H1 (cell line): ENCODE measurements at regions not wholly inside any gene's neighbourhood (a gene's known extent, or its start where the extent isn't known, plus 50 kb on each side); places are given as distances from the start of the nearest gene placed in this dataset.
A peak's percentile ranks its signal among the peaks of the same experiment; 100 is the strongest.

Source experiments
- CTCF ChIA-PET: fragments of 300-600 bp; sonication (Branson Sonifier 250); formaldehyde crosslinking; loops from one replicate; lab custom pipeline; 2021; ENCODE audit not compliant: partially characterized antibody; lab: Charles Lee
- POLR2A ChIA-PET: fragments of 300-600 bp; sonication (Branson Sonifier 250); formaldehyde crosslinking; loops from one replicate; lab custom pipeline; 2021; ENCODE audit warnings: inconsistent platforms; ENCODE audit not compliant: partially characterized antibody; lab: Charles Lee
- DNase-seq, 2 experiments: peaks; one replicate each; pipeline versions ENCODE4 v3.0.0 to v3.0.0-alpha.2; 2010 to 2022; ENCODE audit warnings: low spot score in 2 of 2, low read depth in 1 of 2, mixed read lengths in 1 of 2
- FAIRE-seq: peaks from 2 replicates; lab custom pipeline; 2011; peaks lifted over from hg19 to GRCh38; lab: Jason Lieb, UNC
- H2AFZ ChIP-seq: 2 replicates; pipeline ENCODE4 v1.8.1; 2012; ENCODE audit warnings: low read length, inconsistent platforms
- H2AK5ac ChIP-seq: 2 replicates; pipeline ENCODE4 v1.6.1; 2013; ENCODE audit warnings: low read depth, low read length
- H2BK120ac ChIP-seq: replicated peaks from 2 replicates; pipeline ENCODE3; 2013; ENCODE audit warnings: low read depth, low read length, inconsistent platforms
- H2BK12ac ChIP-seq: 2 replicates; pipeline ENCODE4 v1.6.1; 2013; ENCODE audit warnings: low read depth, low read length
- H2BK15ac ChIP-seq: 2 replicates; pipeline ENCODE4 v1.6.1; 2013; ENCODE audit warnings: low read length
- H2BK20ac ChIP-seq: 2 replicates; pipeline ENCODE4 v1.6.1; 2013; ENCODE audit warnings: low read length
- H2BK5ac ChIP-seq: 2 replicates; pipeline ENCODE4 v1.6.1; 2013; ENCODE audit warnings: low read depth, low read length
- H3K14ac ChIP-seq: 2 replicates; pipeline ENCODE4 v1.6.1; 2013; ENCODE audit warnings: inconsistent platforms; ENCODE audit not compliant: insufficient read length
- H3K18ac ChIP-seq: 2 replicates; pipeline ENCODE4 v1.6.1; 2013; ENCODE audit warnings: low read length; ENCODE audit errors: extremely low read depth
- H3K23ac ChIP-seq: 2 replicates; pipeline ENCODE4 v1.6.1; 2013; ENCODE audit warnings: inconsistent platforms; ENCODE audit not compliant: insufficient read length
- H3K23me2 ChIP-seq: 2 replicates; pipeline ENCODE4 v1.6.1; 2013; ENCODE audit warnings: low read depth, low read length
- H3K27ac ChIP-seq: 2 replicates; pipeline ENCODE4 v1.6.1; 2011; ENCODE audit warnings: low read depth, low read length, inconsistent platforms
- H3K27me3 ChIP-seq, 4 experiments: replicated peaks in 1 of 4; 1 replicate in 1 of 4; 2 replicates in 3 of 4; pipeline versions ENCODE4 v1.6.1 to v1.8.1; 2011 to 2013; ENCODE audit warnings: low read length in 3 of 4, mild to moderate bottlenecking in 3 of 4, inconsistent platforms in 2 of 4, mixed read lengths in 2 of 4, moderate library complexity in 1 of 4; ENCODE audit not compliant: control insufficient read depth in 3 of 4, insufficient read depth in 3 of 4; ENCODE audit errors: extremely low read depth in 1 of 4
- H3K36me3 ChIP-seq, 4 experiments: 2 replicates each; pipeline versions ENCODE4 v1.6.1 to v1.8.1; 2011 to 2013; ENCODE audit warnings: mild to moderate bottlenecking in 4 of 4, low read length in 3 of 4, moderate library complexity in 2 of 4, control low read depth in 1 of 4, inconsistent platforms in 1 of 4; ENCODE audit not compliant: insufficient read depth in 4 of 4, control insufficient read depth in 2 of 4
- H3K4ac ChIP-seq: replicated peaks from 2 replicates; pipeline ENCODE3; 2013; ENCODE audit warnings: low read length, low read depth, mixed read lengths, inconsistent platforms; ENCODE audit not compliant: insufficient read length
- H3K4me1 ChIP-seq, 4 experiments: replicated peaks in 1 of 4; 1 replicate in 1 of 4; 2 replicates in 3 of 4; pipeline versions ENCODE4 v1.6.1 to v1.8.1; 2011 to 2013; ENCODE audit warnings: low read length in 3 of 4, inconsistent platforms in 2 of 4, mixed read lengths in 1 of 4; ENCODE audit not compliant: insufficient read depth in 4 of 4, control insufficient read depth in 3 of 4
- H3K4me2 ChIP-seq, 2 experiments: 2 replicates each; pipeline versions ENCODE4 v1.6.1 to v1.8.1; 2011 to 2013; ENCODE audit warnings: low read depth in 2 of 2, low read length in 2 of 2, control low read depth in 1 of 2, inconsistent platforms in 1 of 2, mild to moderate bottlenecking in 1 of 2; ENCODE audit not compliant: insufficient read depth in 1 of 2
- H3K4me3 ChIP-seq, 4 experiments: fragments of 200-600, 300-600 bp in 1 of 4; sonication (generic), shearing (Covaris generic), sonication (Bioruptor Twin) in 1 of 4; 2 replicates each; pipeline versions ENCODE4 v1.5.1 to v1.8.1; 2011 to 2016; ENCODE audit warnings: low read length in 4 of 4, low read depth in 3 of 4, control low read depth in 2 of 4, inconsistent platforms in 2 of 4, mild to moderate bottlenecking in 2 of 4, mixed read lengths in 1 of 4, moderate library complexity in 1 of 4; ENCODE audit not compliant: insufficient read depth in 2 of 4; ENCODE audit errors: extremely low read depth in 1 of 4
- H3K56ac ChIP-seq: replicated peaks from 2 replicates; pipeline ENCODE3; 2013; ENCODE audit warnings: low read depth, mild to moderate bottlenecking, mixed read lengths, low read length, inconsistent platforms; ENCODE audit not compliant: insufficient read length
- H3K79me1 ChIP-seq: 2 replicates; pipeline ENCODE4 v1.6.1; 2013; ENCODE audit warnings: low read depth, low read length, control low read depth
- H3K79me2 ChIP-seq, 2 experiments: 2 replicates each; pipeline versions ENCODE4 v1.6.1 to v1.8.1; 2012 to 2013; ENCODE audit warnings: low read length in 2 of 2, mild to moderate bottlenecking in 2 of 2, inconsistent platforms in 1 of 2; ENCODE audit not compliant: insufficient read depth in 2 of 2, control insufficient read depth in 1 of 2
- H3K9ac ChIP-seq, 4 experiments: replicated peaks in 1 of 4; 1 replicate in 1 of 4; 2 replicates in 3 of 4; pipeline versions ENCODE4 v1.6.1 to v1.8.1; 2011 to 2013; ENCODE audit warnings: low read depth in 3 of 4, low read length in 3 of 4, control low read depth in 2 of 4, mild to moderate bottlenecking in 2 of 4, moderate library complexity in 2 of 4, inconsistent platforms in 1 of 4; ENCODE audit errors: extremely low read depth in 1 of 4
- H3K9me3 ChIP-seq, 2 experiments: 2 replicates each; pipeline versions ENCODE4 v1.6.1 to v1.8.1; 2012 to 2013; ENCODE audit warnings: mild to moderate bottlenecking in 2 of 2, moderate library complexity in 2 of 2, control low read depth in 1 of 2, inconsistent platforms in 1 of 2, low read depth in 1 of 2, low read length in 1 of 2, mixed read lengths in 1 of 2; ENCODE audit not compliant: insufficient read depth in 2 of 2
- H4K20me1 ChIP-seq, 2 experiments: replicated peaks in 1 of 2; 2 replicates each; pipeline versions ENCODE3 to v1.8.1; 2011 to 2013; ENCODE audit warnings: inconsistent platforms in 2 of 2, low read length in 2 of 2, mild to moderate bottlenecking in 1 of 2; ENCODE audit not compliant: insufficient read depth in 2 of 2, control insufficient read depth in 1 of 2
- H4K5ac ChIP-seq: 2 replicates; pipeline ENCODE4 v1.6.1; 2013; ENCODE audit warnings: low read length, low read depth, mixed read lengths, inconsistent platforms; ENCODE audit not compliant: insufficient read length
- H4K8ac ChIP-seq: 2 replicates; pipeline ENCODE4 v1.8.0; 2013; ENCODE audit warnings: mild to moderate bottlenecking, moderate library complexity, low read length, inconsistent platforms; ENCODE audit not compliant: insufficient read depth; ENCODE audit errors: extremely low read depth
- H4K91ac ChIP-seq: replicated peaks from 2 replicates; pipeline ENCODE3; 2013; ENCODE audit warnings: low read length, mixed read lengths, inconsistent platforms; ENCODE audit not compliant: insufficient read length
- BCL11A ChIP-seq, 2 experiments: IDR thresholded peaks; one replicate each; pipeline ENCODE4 v1.6.1; 2011; ENCODE audit warnings: low read depth in 2 of 2, low read length in 2 of 2, mild to moderate bottlenecking in 2 of 2
- BRCA1 ChIP-seq: IDR thresholded peaks from 2 replicates; pipeline ENCODE4 v1.6.1; 2012; ENCODE audit warnings: low read depth, low read length, improper control_type of control experiment
- CHD1 ChIP-seq: IDR thresholded peaks from 2 replicates; pipeline ENCODE4 v1.6.1; 2012; ENCODE audit warnings: low read depth, low read length, improper control_type of control experiment
- CHD2 ChIP-seq: IDR thresholded peaks from 2 replicates; pipeline ENCODE4 v1.6.1; 2012; ENCODE audit warnings: low read length, improper control_type of control experiment
- EZH2 ChIP-seq: fragments of 200-600 bp; sonication (generic); IDR thresholded peaks from 2 replicates; pipeline ENCODE4 v1.7.1; 2012; ENCODE audit warnings: low read depth, mild to moderate bottlenecking, moderate library complexity, low read length, inconsistent platforms; ENCODE audit not compliant: severe bottlenecking
- JUN ChIP-seq: IDR thresholded peaks from 2 replicates; pipeline ENCODE4 v1.6.1; 2011; ENCODE audit warnings: low read depth, mild to moderate bottlenecking, improper control_type of control experiment, low read length
- JUND ChIP-seq: IDR thresholded peaks from 2 replicates; pipeline ENCODE4 v1.6.1; 2011; ENCODE audit warnings: mild to moderate bottlenecking, improper control_type of control experiment, low read length
- KDM5A ChIP-seq: fragments of 200-600 bp; IDR thresholded peaks from 2 replicates; pipeline ENCODE4 v1.7.1; 2012; ENCODE audit warnings: mild to moderate bottlenecking, low read length, inconsistent platforms, mixed read lengths
- NANOG ChIP-seq: IDR thresholded peaks from 2 replicates; pipeline ENCODE4 v1.6.1; 2011; ENCODE audit warnings: low read length, low read depth, mild to moderate bottlenecking, inconsistent platforms; ENCODE audit not compliant: insufficient read depth, poor library complexity, severe bottlenecking
- NRF1 ChIP-seq: IDR thresholded peaks from 2 replicates; pipeline ENCODE4 v1.6.1; 2011; ENCODE audit warnings: mild to moderate bottlenecking, low read depth, low read length, improper control_type of control experiment
- RAD21 ChIP-seq, 2 experiments: IDR thresholded peaks in 1 of 2; conservative IDR thresholded peaks in 1 of 2; 2 replicates each; pipeline ENCODE4 v1.6.1; 2011; ENCODE audit warnings: low read depth in 2 of 2, low read length in 2 of 2, improper control_type of control experiment in 1 of 2, inconsistent platforms in 1 of 2, mild to moderate bottlenecking in 1 of 2, moderate library complexity in 1 of 2
- SIN3A ChIP-seq, 2 experiments: IDR thresholded peaks in 1 of 2; conservative IDR thresholded peaks in 1 of 2; 2 replicates each; pipeline ENCODE4 v1.6.1; 2011 to 2012; ENCODE audit warnings: low read length in 2 of 2, improper control_type of control experiment in 1 of 2, low read depth in 1 of 2, mild to moderate bottlenecking in 1 of 2
- ZNF274 ChIP-seq: IDR thresholded peaks from 2 replicates; pipeline ENCODE4 v1.7.0; 2012; ENCODE audit warnings: low read length, borderline replicate concordance; ENCODE audit errors: extremely low read depth
- WGBS, 2 experiments: shearing (Covaris generic) in 1 of 2; methylation state at CpG; one replicate each; pipeline versions ENCODE4 v1.1.6 to v1.1.7; 2013 to 2015; ENCODE audit warnings: low lambda C conversion rate in 2 of 2, mixed read lengths in 2 of 2, inconsistent platforms in 1 of 2, low coverage in 1 of 2, missing lambda C conversion rate in 1 of 2; ENCODE audit not compliant: insufficient replicate concordance in 2 of 2, insufficient coverage in 1 of 2, insufficient read length in 1 of 2; ENCODE audit errors: extremely low coverage in 1 of 2, missing lambda C conversion rate in 1 of 2; 5-methylcytosine and 5-hydroxymethylcytosine counted together

- Histone ChIP-seq H3K4me1 (no peaks in the 10 kb centered on the region), H2AFZ (peak overlapping the region; percentile 57; the same call in 1 of the 2 replicates), H2AK5ac (no peak overlapping the region), H3K9ac (no peak overlapping the region), H3K9me3 (no peaks in the 10 kb centered on the region), H2BK12ac (no peak overlapping the region), H4K20me1 (peaks cover 0 to 2% of the 10 kb centered on the region in 2 experiments), H3K4me2 (no peak overlapping the region; a peak in 1 of 4 replicates), H4K91ac (no peak overlapping the region), H3K4ac (no peak overlapping the region), H3K79me2 (no peaks in the 10 kb centered on the region), H3K4me3 (no peak overlapping the region), H3K14ac (peak overlapping the region; percentile 55), H3K18ac (no peak overlapping the region), H3K79me1 (no peaks in the 10 kb centered on the region), H3K27me3 (no peaks in the 10 kb centered on the region), H3K27ac (no peak overlapping the region), H2BK5ac (no peak overlapping the region; the same call in 1 of the 2 replicates), H3K23me2 (peaks cover 3% of the 10 kb centered on the region; the same call in 1 of the 2 replicates), H2BK120ac (no peak overlapping the region), H4K5ac (no peak overlapping the region), H3K56ac (no peak overlapping the region), H2BK15ac (no peak overlapping the region), H3K36me3 (no peaks in the 10 kb centered on the region), H2BK20ac (no peak overlapping the region), H3K23ac (no peak overlapping the region), H4K8ac (no peak overlapping the region)
- DNase-seq: no peak
- POLR2A ChIA-PET: interaction anchor here (0.6 to 1.7 kb wide), 2 partner anchors 57 to 276 kb away, joined by 3 to 6 read pairs; partner anchors contain the start of genes MRPL57 and SKA3
- no peak for FAIRE-seq
- 80% methylated on average over 3 of the region's 3 CpGs; no CpG with 5 or more reads in 1 of the 2 experiments for WGBS, 2 experiments
- CTCF ChIA-PET: interaction anchor here (1.0 to 1.4 kb wide), 3 partner anchors 9 to 244 kb away, joined by 3 to 4 read pairs (median 3); no protein-coding TSS in a partner anchor
- no peak for TF ChIP-seq EZH2
- no peak for TF ChIP-seq JUND
- TF ChIP-seq CHD1: no peak
- TF ChIP-seq BRCA1: no peak
- no peak for TF ChIP-seq JUN
- TF ChIP-seq SIN3A (conservative IDR thresholded peaks at IDR 0.05 in 1 of 2, IDR thresholded peaks at IDR 0.05 in 1 of 2; ENCODE audit: low read depth in 1 of 2, low read length in 2 of 2): no peak
- no peak for TF ChIP-seq ZNF274
- TF ChIP-seq NRF1: no peak
- no peak for TF ChIP-seq BCL11A (IDR thresholded peaks at IDR 0.05; ENCODE audit: low read depth in 2 of 2, low read length in 2 of 2)
- no peak for TF ChIP-seq RAD21 (IDR thresholded peaks at IDR 0.05 in 1 of 2, conservative IDR thresholded peaks at IDR 0.05 in 1 of 2; ENCODE audit: low read depth in 2 of 2, low read length in 2 of 2)
- TF ChIP-seq CHD2: no peak
- no peak for TF ChIP-seq NANOG
- TF ChIP-seq KDM5A: no peak
Measured at GRCh38 chr13:21233086-21233485, 56.6 kb downstream of the MRPL57 start.
